Panc1 (cell line): ENCODE measurements at regions not wholly inside any gene's neighbourhood (a gene's known extent, or its start where the extent isn't known, plus 50 kb on each side); places are given as distances from the start of the nearest gene placed in this dataset.

Experiments
- CTCF ChIP-seq: fragments of 450-650 bp; IDR thresholded peaks from 2 replicates; pipeline ENCODE4 v1.5.1; 2017; ENCODE audit warnings: mild to moderate bottlenecking
- POLR2AphosphoS5 ChIP-seq: IDR thresholded peaks from 2 replicates; pipeline ENCODE4 v1.6.1; 2012; ENCODE audit warnings: mild to moderate bottlenecking, low read depth, low read length, moderate library complexity
- TCF7L2 ChIP-seq: IDR thresholded peaks from 2 replicates; pipeline ENCODE4 v1.6.1; 2011; ENCODE audit warnings: mild to moderate bottlenecking, low read depth, low read length, inconsistent platforms

DNA sequence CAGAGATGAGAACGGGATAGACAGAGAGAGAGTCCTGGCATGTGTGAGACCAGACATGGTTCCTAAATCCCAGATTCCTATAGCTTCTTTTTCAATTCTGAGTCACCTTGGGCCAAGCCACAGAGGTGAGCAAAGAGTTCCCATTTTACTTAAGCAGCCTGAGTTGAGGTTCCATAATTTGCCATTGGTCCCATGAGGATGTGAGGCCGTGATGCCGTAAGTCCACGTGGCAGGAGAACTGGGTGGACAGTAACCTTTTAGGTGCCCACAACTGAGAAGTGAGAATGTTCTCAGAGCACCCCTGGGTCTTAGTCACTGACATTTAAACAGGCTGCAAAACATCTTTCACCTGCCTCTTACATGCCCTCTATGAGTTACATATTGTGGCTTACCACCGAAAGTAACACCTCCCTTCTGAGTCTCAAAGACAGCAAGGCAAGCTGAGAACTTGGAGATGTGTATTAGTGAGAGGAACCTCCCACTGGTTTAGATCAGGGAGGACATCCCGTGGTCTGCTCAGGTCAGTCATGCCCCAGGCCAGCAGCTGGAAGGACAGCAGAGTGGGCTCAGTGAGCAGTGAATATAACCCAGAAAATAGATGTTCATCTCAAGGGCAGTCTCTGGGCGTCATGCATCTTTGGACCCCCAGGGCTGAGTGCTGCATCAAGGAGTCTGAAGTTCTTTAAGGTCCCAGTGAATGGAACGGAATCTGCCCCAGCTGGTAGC, 127.9 kb upstream of the LGALSL start:
- TF ChIP-seq TCF7L2 (no peak), CTCF (no peak), POLR2AphosphoS5 (no peak)
